ENCODE measurements at regions not wholly inside any gene's neighbourhood (a gene's known extent, or its start where the extent isn't known, plus 50 kb on each side); places are given as distances from the start of the nearest gene placed in this dataset.
A peak's percentile ranks its signal among the peaks of the same experiment; 100 is the strongest.

DNA sequence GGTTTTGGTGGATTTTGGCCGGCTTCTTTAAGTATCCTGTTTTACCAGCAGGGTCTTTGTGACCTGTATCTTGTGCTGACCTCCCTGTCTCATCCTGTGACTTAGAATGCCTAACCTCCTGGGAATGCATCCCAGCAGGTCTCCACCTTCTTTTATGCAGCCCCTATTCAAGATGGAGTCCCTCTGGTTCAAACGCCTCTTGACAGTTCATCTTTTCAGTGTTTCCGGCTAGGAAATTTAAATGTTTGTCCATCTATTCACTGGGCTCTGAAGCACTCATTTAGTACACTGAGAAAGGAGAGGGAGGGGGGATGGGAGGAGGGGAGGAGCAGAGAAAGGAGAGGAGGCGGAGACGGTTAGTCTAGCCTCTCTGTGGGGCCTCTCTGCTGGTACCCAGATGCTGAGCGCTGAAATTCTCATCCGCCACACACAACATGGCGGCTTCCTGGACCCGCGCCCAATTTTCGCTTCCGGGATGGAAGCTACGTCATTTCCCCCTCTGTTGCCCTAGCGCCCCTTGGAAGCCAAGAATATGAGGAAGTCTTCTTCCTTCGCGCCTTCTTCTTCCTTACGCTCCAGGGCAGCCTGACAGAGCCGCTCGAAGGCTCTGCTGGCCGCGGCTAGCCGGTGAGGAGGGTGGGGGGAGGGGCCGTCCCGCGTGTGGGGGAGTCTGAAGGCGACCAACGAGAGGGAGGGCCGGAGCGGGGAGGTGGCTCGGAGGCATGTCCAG, 69.0 kb upstream of the SYT13 start:
- Histone ChIP-seq H3K36me3 (replicated peaks in 1 of 2; ENCODE audit: control insufficient read depth in 2 of 2, insufficient read depth in 2 of 2, low read length in 2 of 2) (no peaks in the 10 kb centered on the region), H4K8ac (ENCODE audit: low read depth, low read length) (no peak overlapping the region), H3K14ac (ENCODE audit: low read length) (no peak overlapping the region), H2BK12ac (ENCODE audit: low read length) (no peak overlapping the region), H3K79me1 (ENCODE audit: low read depth, low read length) (no peaks in the 10 kb centered on the region), H2BK120ac (ENCODE audit: low read depth, low read length) (no peak overlapping the region), H3K9ac (ENCODE audit: low read depth, low read length, poor library complexity) (peak overlapping the region; percentile 88), H3K9me3 (replicated peaks in 1 of 2; ENCODE audit: control insufficient read depth in 2 of 2, insufficient read depth in 1 of 2, low read depth in 1 of 2, low read length in 2 of 2) (no peaks in the 10 kb centered on the region), H2BK5ac (ENCODE audit: low read length) (no peak overlapping the region), H3K23ac (ENCODE audit: low read depth, low read length, poor library complexity) (no peak overlapping the region), H4K91ac (ENCODE audit: low read depth, low read length, poor library complexity) (no peak overlapping the region), H3K4me3 (ENCODE audit: low read length in 2 of 2) (peak overlapping the region; percentile 78 to 85), H3K4me1 (ENCODE audit: control insufficient read depth in 2 of 2, insufficient read depth in 1 of 2, low read depth in 1 of 2, low read length in 2 of 2) (peaks cover 4 to 16% of the 10 kb centered on the region in 2 donors), H2BK15ac (ENCODE audit: low read length) (peak overlapping the region; percentile 79), H2AFZ (ENCODE audit: low read length) (peak overlapping the region; percentile 93), H3K4me2 (ENCODE audit: insufficient read depth, low read length, poor library complexity, severe bottlenecking) (peak overlapping the region; percentile 71), H3K18ac (ENCODE audit: low read length) (peak overlapping the region; percentile 77), H3K27ac (replicated peaks; ENCODE audit: low read length) (peak overlapping the region; percentile 57), H2AK5ac (ENCODE audit: low read depth, low read length) (no peak overlapping the region), H3K27me3 (ENCODE audit: control insufficient read depth in 3 of 3, insufficient read depth in 3 of 3, low read depth in 1 of 3, low read length in 3 of 3) (no peaks in the 10 kb centered on the region), H3K4ac (ENCODE audit: low read length) (no peak overlapping the region)
- WGBS, 2 donors (ENCODE audit: extremely low coverage in 2 of 2, insufficient read length in 2 of 2, insufficient replicate concordance in 1 of 2), result no CpG with 5 or more reads among the region's 30 CpGs
- DNase-seq (ENCODE audit: low spot score), result peak; percentile 89

DNA sequence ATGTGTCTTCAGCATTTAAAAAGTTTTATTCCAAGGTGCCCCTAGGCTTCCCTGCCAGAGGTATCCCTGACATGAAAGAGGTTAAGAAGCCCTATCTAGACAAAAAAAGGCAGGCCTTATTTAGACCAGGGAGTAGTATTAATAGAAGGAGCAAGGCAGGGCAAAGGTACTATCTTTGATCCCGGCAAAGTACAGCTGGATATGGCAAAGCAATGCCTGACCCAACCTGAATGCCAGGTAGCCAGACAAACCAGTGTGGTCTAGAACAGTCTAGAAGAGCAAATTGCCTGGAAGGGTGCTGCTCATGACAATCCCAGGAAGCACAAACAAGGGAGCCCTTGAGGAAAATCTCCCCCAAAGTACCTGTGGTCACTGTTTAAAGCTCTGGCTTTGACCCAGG, 62.6 kb upstream of the SYT13 start:
- Histone ChIP-seq H3K14ac (ENCODE audit: low read length) (no peak overlapping the region), H3K9ac (ENCODE audit: low read depth, low read length, poor library complexity) (no peak overlapping the region), H3K4me3 (ENCODE audit: low read length in 2 of 2) (no peak overlapping the region), H2AK5ac (ENCODE audit: low read depth, low read length) (no peak overlapping the region), H3K4me1 (ENCODE audit: control insufficient read depth in 2 of 2, insufficient read depth in 1 of 2, low read depth in 1 of 2, low read length in 2 of 2) (peaks cover 0 to 24% of the 10 kb centered on the region in 2 donors), H3K18ac (ENCODE audit: low read length) (no peak overlapping the region), H4K91ac (ENCODE audit: low read depth, low read length, poor library complexity) (no peak overlapping the region), H3K27ac (replicated peaks; ENCODE audit: low read length) (no peak overlapping the region), H2BK120ac (ENCODE audit: low read depth, low read length) (no peak overlapping the region), H3K23ac (ENCODE audit: low read depth, low read length, poor library complexity) (no peak overlapping the region), H2AFZ (ENCODE audit: low read length) (no peak overlapping the region), H3K27me3 (ENCODE audit: control insufficient read depth in 3 of 3, insufficient read depth in 3 of 3, low read depth in 1 of 3, low read length in 3 of 3) (no peaks in the 10 kb centered on the region), H2BK15ac (ENCODE audit: low read length) (no peak overlapping the region), H3K9me3 (replicated peaks in 1 of 2; ENCODE audit: control insufficient read depth in 2 of 2, insufficient read depth in 1 of 2, low read depth in 1 of 2, low read length in 2 of 2) (no peaks in the 10 kb centered on the region), H2BK5ac (ENCODE audit: low read length) (no peak overlapping the region), H2BK12ac (ENCODE audit: low read length) (no peak overlapping the region), H3K4ac (ENCODE audit: low read length) (no peak overlapping the region), H3K4me2 (ENCODE audit: insufficient read depth, low read length, poor library complexity, severe bottlenecking) (no peak overlapping the region), H4K8ac (ENCODE audit: low read depth, low read length) (no peak overlapping the region), H3K36me3 (replicated peaks in 1 of 2; ENCODE audit: control insufficient read depth in 2 of 2, insufficient read depth in 2 of 2, low read length in 2 of 2) (no peaks in the 10 kb centered on the region), H3K79me1 (ENCODE audit: low read depth, low read length) (no peaks in the 10 kb centered on the region)
- DNase-seq (ENCODE audit: low spot score), result no peak
- WGBS, 2 donors (ENCODE audit: extremely low coverage in 2 of 2, insufficient read length in 2 of 2, insufficient replicate concordance in 1 of 2), result no CpG with 5 or more reads among the region's 1 CpG

DNA sequence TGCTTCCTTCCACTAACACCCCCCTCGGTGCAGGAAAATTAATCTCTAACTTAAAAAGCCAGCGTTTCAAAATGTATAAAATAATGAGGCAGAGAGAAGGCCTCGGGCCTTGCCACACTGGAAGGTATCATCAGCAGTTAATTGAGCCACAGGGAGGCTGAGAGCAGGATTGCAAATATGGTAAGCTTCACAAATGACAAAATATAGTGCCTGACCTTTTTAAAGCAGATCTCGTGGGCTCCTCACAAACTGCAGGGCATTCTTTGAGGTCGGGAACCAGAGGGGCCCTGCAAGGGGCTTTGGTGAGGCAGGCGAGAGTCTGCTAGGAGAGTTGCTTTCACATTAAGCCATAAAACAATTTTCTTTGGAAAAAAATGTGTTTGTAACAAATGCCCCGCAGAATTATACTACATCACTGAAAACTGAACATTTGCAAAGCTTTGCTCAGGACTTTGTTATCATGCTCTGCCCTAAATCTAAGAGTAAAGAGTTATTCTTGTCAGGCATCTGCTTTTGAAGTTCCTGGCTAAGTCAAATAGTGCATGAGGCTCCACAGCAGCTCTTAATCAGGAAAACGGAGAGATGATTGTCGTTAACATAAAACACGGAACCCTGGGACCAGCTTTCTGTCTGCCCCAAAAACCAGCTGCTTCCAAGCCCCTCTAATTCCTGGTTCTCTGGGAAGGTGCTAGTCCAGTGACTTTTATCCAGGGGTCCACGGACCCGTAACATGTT, 61.4 kb upstream of the SYT13 start:
- Histone ChIP-seq H3K23ac (ENCODE audit: low read depth, low read length, poor library complexity) (no peak overlapping the region), H3K4me1 (ENCODE audit: control insufficient read depth in 2 of 2, insufficient read depth in 1 of 2, low read depth in 1 of 2, low read length in 2 of 2) (peaks cover 0 to 31% of the 10 kb centered on the region in 2 donors), H4K8ac (ENCODE audit: low read depth, low read length) (no peak overlapping the region), H2AK5ac (ENCODE audit: low read depth, low read length) (no peak overlapping the region), H3K4me3 (ENCODE audit: low read length in 2 of 2) (peak overlapping the region in 1 of 2 donors; percentile 13), H2AFZ (ENCODE audit: low read length) (peak overlapping the region; percentile 77), H3K14ac (ENCODE audit: low read length) (no peak overlapping the region), H3K4me2 (ENCODE audit: insufficient read depth, low read length, poor library complexity, severe bottlenecking) (no peak overlapping the region), H3K79me1 (ENCODE audit: low read depth, low read length) (no peaks in the 10 kb centered on the region), H3K9ac (ENCODE audit: low read depth, low read length, poor library complexity) (no peak overlapping the region), H3K18ac (ENCODE audit: low read length) (peak overlapping the region; percentile 61), H2BK12ac (ENCODE audit: low read length) (no peak overlapping the region), H2BK5ac (ENCODE audit: low read length) (no peak overlapping the region), H3K9me3 (replicated peaks in 1 of 2; ENCODE audit: control insufficient read depth in 2 of 2, insufficient read depth in 1 of 2, low read depth in 1 of 2, low read length in 2 of 2) (no peaks in the 10 kb centered on the region), H4K91ac (ENCODE audit: low read depth, low read length, poor library complexity) (no peak overlapping the region), H2BK15ac (ENCODE audit: low read length) (no peak overlapping the region), H3K27me3 (ENCODE audit: control insufficient read depth in 3 of 3, insufficient read depth in 3 of 3, low read depth in 1 of 3, low read length in 3 of 3) (no peaks in the 10 kb centered on the region), H3K36me3 (replicated peaks in 1 of 2; ENCODE audit: control insufficient read depth in 2 of 2, insufficient read depth in 2 of 2, low read length in 2 of 2) (no peaks in the 10 kb centered on the region), H3K4ac (ENCODE audit: low read length) (no peak overlapping the region), H3K27ac (replicated peaks; ENCODE audit: low read length) (peak overlapping the region; percentile 46), H2BK120ac (ENCODE audit: low read depth, low read length) (no peak overlapping the region)
- no CpG with 5 or more reads among the region's 12 CpGs for WGBS, 2 donors (ENCODE audit: extremely low coverage in 2 of 2, insufficient read length in 2 of 2, insufficient replicate concordance in 1 of 2)
- DNase-seq (ENCODE audit: low spot score), result no peak

DNA sequence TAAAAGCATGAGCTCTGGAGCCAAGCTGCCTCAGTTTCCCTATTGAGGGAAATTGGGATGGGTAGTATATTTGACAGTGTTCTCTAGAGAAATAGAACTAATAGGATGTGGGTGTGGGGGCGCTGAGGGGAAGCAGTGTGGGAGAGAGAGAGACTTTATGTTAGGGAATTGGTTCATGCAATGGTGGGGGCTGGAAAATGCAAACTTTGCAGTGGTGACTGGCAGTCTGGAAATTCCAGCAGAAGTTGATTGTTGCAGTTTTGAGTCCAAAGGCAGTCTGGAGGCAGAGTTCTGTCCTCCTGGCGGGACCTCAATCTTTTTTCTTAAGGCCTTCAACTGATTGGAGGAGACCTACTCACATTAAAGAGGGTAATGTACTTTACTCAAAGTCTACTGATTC, 59.4 kb upstream of the SYT13 start:
- Histone ChIP-seq H3K23ac (ENCODE audit: low read depth, low read length, poor library complexity) (no peak overlapping the region), H2BK12ac (ENCODE audit: low read length) (no peak overlapping the region), H3K27ac (replicated peaks; ENCODE audit: low read length) (no peak overlapping the region), H2BK5ac (ENCODE audit: low read length) (no peak overlapping the region), H2BK15ac (ENCODE audit: low read length) (no peak overlapping the region), H4K8ac (ENCODE audit: low read depth, low read length) (no peak overlapping the region), H2BK120ac (ENCODE audit: low read depth, low read length) (no peak overlapping the region), H3K27me3 (ENCODE audit: control insufficient read depth in 3 of 3, insufficient read depth in 3 of 3, low read depth in 1 of 3, low read length in 3 of 3) (no peaks in the 10 kb centered on the region), H3K4ac (ENCODE audit: low read length) (no peak overlapping the region), H4K91ac (ENCODE audit: low read depth, low read length, poor library complexity) (no peak overlapping the region), H2AK5ac (ENCODE audit: low read depth, low read length) (no peak overlapping the region), H3K4me1 (ENCODE audit: control insufficient read depth in 2 of 2, insufficient read depth in 1 of 2, low read depth in 1 of 2, low read length in 2 of 2) (peaks cover 0 to 28% of the 10 kb centered on the region in 2 donors), H3K18ac (ENCODE audit: low read length) (no peak overlapping the region), H2AFZ (ENCODE audit: low read length) (no peak overlapping the region), H3K9ac (ENCODE audit: low read depth, low read length, poor library complexity) (no peak overlapping the region), H3K4me3 (ENCODE audit: low read length in 2 of 2) (no peak overlapping the region), H3K79me1 (ENCODE audit: low read depth, low read length) (no peaks in the 10 kb centered on the region), H3K4me2 (ENCODE audit: insufficient read depth, low read length, poor library complexity, severe bottlenecking) (no peak overlapping the region), H3K9me3 (replicated peaks in 1 of 2; ENCODE audit: control insufficient read depth in 2 of 2, insufficient read depth in 1 of 2, low read depth in 1 of 2, low read length in 2 of 2) (no peaks in the 10 kb centered on the region), H3K14ac (ENCODE audit: low read length) (no peak overlapping the region), H3K36me3 (replicated peaks in 1 of 2; ENCODE audit: control insufficient read depth in 2 of 2, insufficient read depth in 2 of 2, low read length in 2 of 2) (no peaks in the 10 kb centered on the region)
- no CpG with 5 or more reads among the region's 2 CpGs for WGBS, 2 donors (ENCODE audit: extremely low coverage in 2 of 2, insufficient read length in 2 of 2, insufficient replicate concordance in 1 of 2)
- DNase-seq (ENCODE audit: low spot score), result no peak

Data from neuronal stem cell (in vitro differentiated cells).